ENCODE measurements at regions not wholly inside any gene's neighbourhood (a gene's known extent, or its start where the extent isn't known, plus 50 kb on each side); places are given as distances from the start of the nearest gene placed in this dataset.

DNA sequence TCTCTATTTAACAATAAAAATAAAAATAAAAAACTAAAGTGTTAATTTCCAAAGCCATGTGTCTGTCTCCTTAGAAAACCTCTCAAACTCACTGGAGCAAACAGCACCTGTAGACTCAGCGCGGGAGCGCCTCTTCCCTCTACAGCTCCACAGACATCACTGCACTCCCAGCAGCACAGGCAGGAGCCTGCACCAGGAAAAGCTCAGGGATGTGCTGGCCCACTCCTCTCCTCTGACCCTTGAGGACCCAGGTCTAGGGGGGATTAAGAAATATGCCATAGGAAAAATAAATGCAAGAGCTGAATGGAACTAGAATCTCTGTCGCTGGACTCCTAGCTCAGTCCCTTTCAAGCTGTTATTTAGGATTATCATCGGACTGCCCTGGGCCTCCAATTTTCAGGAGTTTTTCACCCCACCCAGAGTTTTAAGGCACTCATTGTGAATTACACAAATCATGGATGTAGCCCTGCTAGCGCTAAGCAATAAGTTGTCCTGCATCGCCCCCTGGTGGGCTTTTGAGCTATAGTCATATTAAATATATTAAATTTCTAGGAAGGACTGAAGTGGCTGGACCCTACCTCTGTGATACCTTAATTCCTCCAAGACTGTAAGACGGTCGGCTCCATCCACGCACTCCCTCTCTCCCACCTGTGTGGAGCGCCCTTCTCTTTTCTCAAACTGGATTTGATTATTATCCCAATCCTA is 333.9 kb downstream of the UQCRFS1 start:
- CTCF ChIA-PET, result interaction anchor here (0.6 to 3.9 kb wide), 42 partner anchors 9 to 1810 kb away, joined by 3 to 20 read pairs (median 4); no protein-coding TSS in a partner anchor
- POLR2A ChIA-PET, result no interaction called here
- peak; percentile 36 to 90; a peak in 4 of 6 replicates for ATAC-seq
- 29% methylated on average over 11 of the region's 11 CpGs for WGBS (ENCODE audit: missing lambda C conversion rate)
- no peak overlapping the region for H3K4me3 ChIP-seq
- TF ChIP-seq HOXB13 (CRISPR knock-in tag; IDR thresholded peaks at IDR 0.05; ENCODE audit: low read depth), result no peak
- TF ChIP-seq ZSCAN20 (CRISPR knock-in tag; IDR thresholded peaks at IDR 0.05), result no peak
- TF ChIP-seq MAZ (IDR thresholded peaks at IDR 0.05; ENCODE audit: borderline replicate concordance, low read depth, low read length), result no peak
- TF ChIP-seq KDM1A (IDR thresholded peaks at IDR 0.05; ENCODE audit: low read depth), result no peak
- TF ChIP-seq, protein P1, sequence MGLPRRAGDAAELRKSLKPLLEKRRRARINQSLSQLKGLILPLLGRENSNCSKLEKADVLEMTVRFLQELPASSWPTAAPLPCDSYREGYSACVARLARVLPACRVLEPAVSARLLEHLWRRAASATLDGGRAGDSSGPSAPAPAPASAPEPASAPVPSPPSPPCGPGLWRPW (IDR thresholded peaks at IDR 0.05), result no peak
- TF ChIP-seq, protein P2, sequence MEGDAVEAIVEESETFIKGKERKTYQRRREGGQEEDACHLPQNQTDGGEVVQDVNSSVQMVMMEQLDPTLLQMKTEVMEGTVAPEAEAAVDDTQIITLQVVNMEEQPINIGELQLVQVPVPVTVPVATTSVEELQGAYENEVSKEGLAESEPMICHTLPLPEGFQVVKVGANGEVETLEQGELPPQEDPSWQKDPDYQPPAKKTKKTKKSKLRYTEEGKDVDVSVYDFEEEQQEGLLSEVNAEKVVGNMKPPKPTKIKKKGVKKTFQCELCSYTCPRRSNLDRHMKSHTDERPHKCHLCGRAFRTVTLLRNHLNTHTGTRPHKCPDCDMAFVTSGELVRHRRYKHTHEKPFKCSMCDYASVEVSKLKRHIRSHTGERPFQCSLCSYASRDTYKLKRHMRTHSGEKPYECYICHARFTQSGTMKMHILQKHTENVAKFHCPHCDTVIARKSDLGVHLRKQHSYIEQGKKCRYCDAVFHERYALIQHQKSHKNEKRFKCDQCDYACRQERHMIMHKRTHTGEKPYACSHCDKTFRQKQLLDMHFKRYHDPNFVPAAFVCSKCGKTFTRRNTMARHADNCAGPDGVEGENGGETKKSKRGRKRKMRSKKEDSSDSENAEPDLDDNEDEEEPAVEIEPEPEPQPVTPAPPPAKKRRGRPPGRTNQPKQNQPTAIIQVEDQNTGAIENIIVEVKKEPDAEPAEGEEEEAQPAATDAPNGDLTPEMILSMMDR (IDR thresholded peaks at IDR 0.05), result peak; percentile 86
- no peak for TF ChIP-seq CBX2 (IDR thresholded peaks at IDR 0.05; ENCODE audit: borderline replicate concordance, low read depth)
- TF ChIP-seq MYC (IDR thresholded peaks at IDR 0.05; ENCODE audit: borderline replicate concordance, low read length), result no peak
- TF ChIP-seq TP53 (CRISPR knock-in tag; IDR thresholded peaks at IDR 0.05), result no peak
- peak; percentile 81 for TF ChIP-seq SMC3 (IDR thresholded peaks at IDR 0.05)
- no peak for TF ChIP-seq NFE2L2 (conservative IDR thresholded peaks at IDR 0.05; ENCODE audit: low read length)
- peak; percentile 89 to 94 for TF ChIP-seq RAD21 (conservative IDR thresholded peaks at IDR 0.05 in 1 of 2, IDR thresholded peaks at IDR 0.05 in 1 of 2)
- TF ChIP-seq JUN (IDR thresholded peaks at IDR 0.05), result no peak
- TF ChIP-seq CEBPB (IDR thresholded peaks at IDR 0.05), result no peak
- TF ChIP-seq ESRRA (IDR thresholded peaks at IDR 0.05; ENCODE audit: borderline replicate concordance, low read length), result no peak
- TF ChIP-seq, protein P3, sequence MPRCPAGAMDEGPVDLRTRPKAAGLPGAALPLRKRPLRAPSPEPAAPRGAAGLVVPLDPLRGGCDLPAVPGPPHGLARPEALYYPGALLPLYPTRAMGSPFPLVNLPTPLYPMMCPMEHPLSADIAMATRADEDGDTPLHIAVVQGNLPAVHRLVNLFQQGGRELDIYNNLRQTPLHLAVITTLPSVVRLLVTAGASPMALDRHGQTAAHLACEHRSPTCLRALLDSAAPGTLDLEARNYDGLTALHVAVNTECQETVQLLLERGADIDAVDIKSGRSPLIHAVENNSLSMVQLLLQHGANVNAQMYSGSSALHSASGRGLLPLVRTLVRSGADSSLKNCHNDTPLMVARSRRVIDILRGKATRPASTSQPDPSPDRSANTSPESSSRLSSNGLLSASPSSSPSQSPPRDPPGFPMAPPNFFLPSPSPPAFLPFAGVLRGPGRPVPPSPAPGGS (IDR thresholded peaks at IDR 0.05), result no peak
- TF ChIP-seq, protein P4, sequence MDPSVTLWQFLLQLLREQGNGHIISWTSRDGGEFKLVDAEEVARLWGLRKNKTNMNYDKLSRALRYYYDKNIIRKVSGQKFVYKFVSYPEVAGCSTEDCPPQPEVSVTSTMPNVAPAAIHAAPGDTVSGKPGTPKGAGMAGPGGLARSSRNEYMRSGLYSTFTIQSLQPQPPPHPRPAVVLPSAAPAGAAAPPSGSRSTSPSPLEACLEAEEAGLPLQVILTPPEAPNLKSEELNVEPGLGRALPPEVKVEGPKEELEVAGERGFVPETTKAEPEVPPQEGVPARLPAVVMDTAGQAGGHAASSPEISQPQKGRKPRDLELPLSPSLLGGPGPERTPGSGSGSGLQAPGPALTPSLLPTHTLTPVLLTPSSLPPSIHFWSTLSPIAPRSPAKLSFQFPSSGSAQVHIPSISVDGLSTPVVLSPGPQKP (IDR thresholded peaks at IDR 0.05; ENCODE audit: low read depth, low read length), result no peak
- no peak for TF ChIP-seq NPAS2 (CRISPR knock-in tag; IDR thresholded peaks at IDR 0.05; ENCODE audit: borderline replicate concordance)
- peaks cover 10% of the 10 kb centered on the region; the same call in 1 of the 3 replicates for H3K9me3 ChIP-seq
- FAIRE-seq, result peak; percentile 56
- no peaks in the 10 kb centered on the region for H3K4me1 ChIP-seq
- no peak overlapping the region for H3K4me2 ChIP-seq
- H3K27ac ChIP-seq, result no peak overlapping the region
- DNase-seq (ENCODE audit: low read depth in 1 of 2, low spot score in 1 of 2), result peak; percentile 79 to 83

DNA sequence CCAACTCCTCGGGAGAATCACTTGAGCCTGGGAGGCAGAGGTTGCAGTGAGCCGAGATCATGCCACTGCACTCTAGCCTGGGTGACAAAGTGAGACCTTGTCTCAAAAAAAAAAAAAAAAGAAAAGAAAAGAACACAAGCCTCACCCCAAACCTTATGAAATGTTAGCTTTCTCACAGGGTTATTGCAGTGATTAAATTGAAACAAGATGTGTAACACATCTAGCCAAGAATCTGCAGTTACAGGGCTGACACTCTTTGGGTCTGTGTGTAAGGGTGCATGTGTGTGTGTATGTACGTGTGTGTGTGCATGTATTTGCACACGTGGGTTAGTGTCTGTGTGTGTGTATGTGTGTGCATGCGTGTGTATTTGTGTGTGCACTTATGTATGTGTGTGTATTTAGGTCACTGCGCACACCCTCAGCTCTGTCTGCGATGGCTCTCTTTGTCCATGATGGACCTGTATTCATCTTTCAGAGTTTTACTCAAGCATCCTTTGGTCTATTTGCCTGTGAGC is 336.3 kb downstream of the UQCRFS1 start:
- Histone ChIP-seq H3K27ac (no peak overlapping the region), H3K4me3 (no peak overlapping the region), H3K4me2 (no peak overlapping the region), H3K9me3 (peaks cover 8% of the 10 kb centered on the region; the same call in 1 of the 3 replicates), H3K4me1 (no peaks in the 10 kb centered on the region)
- ChIA-PET CTCF (interaction anchor here (1.0 to 3.9 kb wide), 3 partner anchors 140 to 1793 kb away, joined by 3 to 20 read pairs (median 5); no protein-coding TSS in a partner anchor), POLR2A (no interaction called here)
- TF ChIP-seq FOXS1 (CRISPR knock-in tag; IDR thresholded peaks at IDR 0.05) (no peak), ZFP36 (IDR thresholded peaks at IDR 0.05; ENCODE audit: borderline replicate concordance, partially characterized antibody) (no peak)
- TF ChIP-seq, protein P3 (IDR thresholded peaks at IDR 0.05), result no peak
- DNase-seq (ENCODE audit: low read depth in 1 of 2, low spot score in 1 of 2), result no peak
- WGBS (ENCODE audit: missing lambda C conversion rate), result 25% methylated on average over 7 of the region's 7 CpGs
- FAIRE-seq, result no peak
- ATAC-seq, result no peak

Measured in A549 (cell line).